ENCODE measurements at regions not wholly inside any gene's neighbourhood (a gene's known extent, or its start where the extent isn't known, plus 50 kb on each side); places are given as distances from the start of the nearest gene placed in this dataset.
"Not testable (repeated sequence)": the region's sequence is repeated elsewhere in the genome, so short reads cannot be mapped to it uniquely, and the experiment has no call there.

DNA sequence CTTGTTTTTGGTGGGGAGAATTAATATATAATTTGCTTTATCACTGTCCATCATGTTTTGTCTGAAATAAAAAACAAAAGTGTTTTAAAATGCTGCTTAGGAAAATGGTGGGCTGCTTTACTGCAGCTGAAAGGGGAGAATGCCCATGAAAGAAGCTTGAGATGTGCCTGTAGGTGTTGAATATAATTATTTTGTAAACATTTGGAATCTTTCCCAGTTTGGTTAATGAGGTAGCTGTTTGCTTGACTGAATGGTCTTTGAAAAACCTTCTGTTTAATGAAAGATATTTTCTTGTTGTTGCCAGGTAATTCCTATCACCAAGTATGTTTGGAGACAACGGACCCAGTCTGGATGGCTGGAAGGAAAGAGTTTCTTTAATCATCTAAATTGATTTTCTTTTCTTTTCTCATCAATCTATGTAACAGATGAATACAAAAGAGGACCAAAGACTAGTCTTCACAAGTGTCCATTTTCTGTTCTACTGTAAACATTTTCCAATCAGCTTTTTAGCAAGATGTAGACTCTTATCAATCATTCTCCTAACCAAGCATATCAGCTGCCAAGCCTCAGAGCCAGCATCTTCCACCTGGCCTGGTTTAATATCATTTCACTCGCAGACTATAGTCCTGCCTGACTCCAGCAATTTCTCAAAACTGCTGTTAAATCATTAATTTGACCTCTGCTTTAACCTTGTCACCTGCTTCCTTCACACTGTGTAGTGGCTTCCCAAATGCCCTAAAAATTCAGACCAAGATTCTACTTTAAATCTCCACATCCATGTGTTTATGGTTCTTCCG lies 441.2 kb upstream of the CHD1 start:
- WGBS: 44% methylated on average over 3 of the region's 3 CpGs
- ATAC-seq (no peak), DNase-seq (no peak)
- no peak overlapping the region for H3K27ac ChIP-seq (ENCODE audit: low read length)
- no peaks in the 10 kb centered on the region for H3K9me3 ChIP-seq (ENCODE audit: control insufficient read depth, low read length)
- intact Hi-C loops (cut with DNase I): no loop called here
- H3K27me3 ChIP-seq (ENCODE audit: control insufficient read depth, insufficient read depth): no peaks in the 10 kb centered on the region
- no peaks in the 10 kb centered on the region for H3K4me1 ChIP-seq (ENCODE audit: control insufficient read depth, insufficient read depth, low read length)
- H3K4me3 ChIP-seq (ENCODE audit: low read length): no peak overlapping the region

DNA sequence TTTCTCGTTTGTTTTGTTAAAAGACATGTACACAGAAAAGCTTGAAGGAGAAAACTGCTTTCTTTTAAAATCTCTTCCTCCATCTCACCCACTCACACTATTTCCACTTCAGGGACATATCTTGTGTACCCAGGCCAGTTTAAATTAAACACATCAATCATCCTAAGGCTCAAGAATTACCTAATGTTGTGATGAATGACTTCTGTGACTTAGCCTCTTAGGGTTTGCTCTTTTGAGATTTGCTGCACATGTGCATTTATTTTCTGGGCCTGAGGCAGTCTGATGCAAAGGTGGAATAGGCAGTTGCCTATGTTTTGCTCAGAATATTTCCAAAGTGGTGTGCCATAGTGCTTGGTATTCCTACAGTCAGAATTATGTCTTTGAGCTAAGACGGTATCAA lies 439.9 kb upstream of the CHD1 start:
- Histone ChIP-seq H3K4me1 (ENCODE audit: control insufficient read depth, insufficient read depth, low read length) (no peaks in the 10 kb centered on the region), H3K4me3 (ENCODE audit: low read length) (no peak overlapping the region), H3K27me3 (ENCODE audit: control insufficient read depth, insufficient read depth) (no peaks in the 10 kb centered on the region), H3K27ac (ENCODE audit: low read length) (no peak overlapping the region), H3K9me3 (ENCODE audit: control insufficient read depth, low read length) (no peaks in the 10 kb centered on the region)
- ATAC-seq (no peak), DNase-seq (no peak)
- WGBS: 61% methylated on average over 2 of the region's 2 CpGs
- intact Hi-C loops (cut with DNase I): no loop called here

- intact Hi-C loops (cut with DNase I): no loop called here
- H3K9me3 ChIP-seq (ENCODE audit: control insufficient read depth, low read length): no peaks in the 10 kb centered on the region
- DNase-seq (no peak), ATAC-seq (no peak)
- no peaks in the 10 kb centered on the region for H3K4me1 ChIP-seq (ENCODE audit: control insufficient read depth, insufficient read depth, low read length)
- H3K27ac ChIP-seq (ENCODE audit: low read length): no peak overlapping the region
- no peak overlapping the region for H3K4me3 ChIP-seq (ENCODE audit: low read length)
- no peaks in the 10 kb centered on the region for H3K27me3 ChIP-seq (ENCODE audit: control insufficient read depth, insufficient read depth)
Observed at GRCh38 chr5:99355881-99356280, 427.1 kb upstream of the CHD1 start.

DNA sequence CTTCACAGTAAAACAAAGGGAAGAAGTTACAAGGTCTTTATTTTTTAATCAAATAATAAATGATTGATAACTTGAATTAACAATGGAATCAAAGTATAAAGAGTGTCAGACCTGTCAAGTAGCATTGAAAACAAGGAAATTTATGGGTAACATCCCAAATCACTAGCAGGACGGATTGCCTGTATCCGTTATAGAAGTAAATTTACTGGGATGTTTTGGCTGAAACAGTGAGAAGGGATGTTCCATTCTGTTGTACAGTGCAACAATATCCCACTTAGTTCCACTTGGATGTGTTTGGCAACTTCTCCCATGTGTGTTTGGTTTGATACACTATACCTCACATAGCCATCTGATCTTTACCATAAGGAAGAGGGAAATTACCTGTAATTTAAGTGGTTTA lies 421.0 kb upstream of the CHD1 start:
- Histone ChIP-seq H3K27me3 (ENCODE audit: control insufficient read depth, insufficient read depth) (no peaks in the 10 kb centered on the region), H3K9me3 (ENCODE audit: control insufficient read depth, low read length) (no peaks in the 10 kb centered on the region), H3K4me3 (ENCODE audit: low read length) (no peak overlapping the region), H3K4me1 (ENCODE audit: control insufficient read depth, insufficient read depth, low read length) (no peaks in the 10 kb centered on the region), H3K27ac (ENCODE audit: low read length) (no peak overlapping the region)
- no peak for DNase-seq
- ATAC-seq: no peak
- WGBS: 69% methylated on average over 2 of the region's 2 CpGs
- intact Hi-C loops (cut with DNase I): no loop called here

DNA sequence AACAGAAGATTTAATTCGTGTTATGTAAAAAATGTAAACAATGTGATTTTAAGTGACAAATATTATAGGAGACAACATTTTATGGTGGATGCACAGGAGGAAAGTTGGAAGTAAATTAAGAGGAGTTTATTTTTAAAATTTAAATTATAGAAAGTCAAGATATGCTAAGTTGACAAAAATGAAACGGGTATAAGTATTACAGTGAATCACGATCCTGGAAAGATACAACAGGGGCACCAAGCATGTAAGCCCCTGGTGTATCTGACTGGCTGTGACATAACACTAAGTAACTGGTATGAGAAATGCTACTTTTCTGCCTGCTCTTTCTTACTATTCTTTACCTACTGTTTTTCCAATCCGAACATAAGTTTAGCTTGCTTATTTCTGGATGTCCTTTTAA lies 419.8 kb upstream of the CHD1 start:
- DNase-seq: no peak
- Histone ChIP-seq H3K27ac (ENCODE audit: low read length) (no peak overlapping the region), H3K9me3 (ENCODE audit: control insufficient read depth, low read length) (no peaks in the 10 kb centered on the region), H3K4me1 (ENCODE audit: control insufficient read depth, insufficient read depth, low read length) (no peaks in the 10 kb centered on the region), H3K4me3 (ENCODE audit: low read length) (no peak overlapping the region), H3K27me3 (ENCODE audit: control insufficient read depth, insufficient read depth) (no peaks in the 10 kb centered on the region)
- intact Hi-C loops (cut with DNase I): no loop called here
- no peak for ATAC-seq
- 82% methylated on average over 4 of the region's 4 CpGs for WGBS

DNA sequence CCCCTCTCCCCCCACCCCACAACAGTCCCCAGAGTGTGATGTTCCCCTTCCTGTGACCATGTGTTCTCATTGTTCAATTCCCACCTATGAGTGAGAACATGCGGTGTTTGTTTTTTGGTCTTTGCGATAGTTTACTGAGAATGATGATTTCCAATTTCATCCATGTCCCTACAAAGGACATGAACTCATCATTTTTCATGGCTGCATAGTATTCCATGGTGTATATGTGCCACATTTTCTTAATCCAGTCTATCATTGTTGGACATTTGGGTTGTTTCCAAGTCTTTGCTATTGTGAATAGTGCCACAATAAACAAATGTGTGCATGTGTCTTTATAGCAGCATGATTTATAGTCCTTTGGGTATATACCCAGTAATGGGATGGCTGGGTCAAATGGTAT lies 411.0 kb upstream of the CHD1 start:
- ATAC-seq; H3K27ac ChIP-seq (ENCODE audit: low read length); H3K4me3 ChIP-seq (ENCODE audit: low read length); H3K9me3 ChIP-seq (ENCODE audit: control insufficient read depth, low read length); H3K4me1 ChIP-seq (ENCODE audit: control insufficient read depth, insufficient read depth, low read length); intact Hi-C loops (cut with DNase I); H3K27me3 ChIP-seq (ENCODE audit: control insufficient read depth, insufficient read depth); DNase-seq: not testable (repeated sequence)
- WGBS: 94% methylated on average over 2 of the region's 2 CpGs

GRCh38 chr5:99334936-99335335 lies 406.1 kb upstream of the CHD1 start:
- intact Hi-C loops (cut with DNase I): no loop called here
- 77% methylated on average over 2 of the region's 2 CpGs for WGBS
- no peak for ATAC-seq
- H3K27me3 ChIP-seq (ENCODE audit: control insufficient read depth, insufficient read depth): no peaks in the 10 kb centered on the region
- H3K9me3 ChIP-seq (ENCODE audit: control insufficient read depth, low read length): no peaks in the 10 kb centered on the region
- H3K4me3 ChIP-seq (ENCODE audit: low read length): no peak overlapping the region
- no peak for DNase-seq
- H3K4me1 ChIP-seq (ENCODE audit: control insufficient read depth, insufficient read depth, low read length): no peaks in the 10 kb centered on the region
- H3K27ac ChIP-seq (ENCODE audit: low read length): no peak overlapping the region

DNA sequence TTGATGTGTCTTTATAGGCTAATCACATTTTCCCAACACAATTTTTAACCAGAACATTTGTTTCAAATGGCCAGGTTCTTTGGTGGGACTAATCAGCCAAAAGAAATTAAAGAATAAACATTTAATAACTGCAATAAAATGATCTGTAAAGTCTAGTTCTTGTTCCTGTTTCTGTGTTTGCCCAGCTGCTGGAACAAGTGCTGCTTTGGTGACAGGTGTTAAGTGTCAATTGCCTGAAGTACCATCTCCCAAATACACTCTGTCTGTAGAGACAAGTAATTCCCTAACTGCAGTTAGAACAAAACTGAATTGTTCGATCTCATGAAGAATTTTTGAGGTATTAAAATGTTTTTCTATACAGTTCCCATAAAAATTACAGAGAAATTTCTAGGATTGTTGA lies 402.3 kb upstream of the CHD1 start:
- Histone ChIP-seq H3K27ac (ENCODE audit: low read length) (no peak overlapping the region), H3K4me3 (ENCODE audit: low read length) (no peak overlapping the region), H3K27me3 (ENCODE audit: control insufficient read depth, insufficient read depth) (no peaks in the 10 kb centered on the region), H3K4me1 (ENCODE audit: control insufficient read depth, insufficient read depth, low read length) (no peaks in the 10 kb centered on the region), H3K9me3 (ENCODE audit: control insufficient read depth, low read length) (no peaks in the 10 kb centered on the region)
- 64% methylated on average over 1 of the region's 1 CpG for WGBS
- ATAC-seq: no peak
- DNase-seq: no peak
- intact Hi-C loops (cut with DNase I): no loop called here

- DNase-seq (peak in 1 of 3 donors; percentile 31), ATAC-seq (no peak)
- intact Hi-C loops (cut with DNase I): no loop called here
- H3K4me3 ChIP-seq (ENCODE audit: low read length): no peak overlapping the region
- H3K4me1 ChIP-seq (ENCODE audit: control insufficient read depth, insufficient read depth, low read length): no peaks in the 10 kb centered on the region
- H3K9me3 ChIP-seq (ENCODE audit: control insufficient read depth, low read length): no peaks in the 10 kb centered on the region
- WGBS: 43% methylated on average over 5 of the region's 5 CpGs
- no peak overlapping the region for H3K27ac ChIP-seq (ENCODE audit: low read length)
- H3K27me3 ChIP-seq (ENCODE audit: control insufficient read depth, insufficient read depth): no peaks in the 10 kb centered on the region
Observed at GRCh38 chr5:99320436-99320835, 391.6 kb upstream of the CHD1 start.

- no peak for ATAC-seq
- intact Hi-C loops (cut with DNase I): no loop called here
Observed at GRCh38 chr5:99317136-99317535, 388.3 kb upstream of the CHD1 start.

GRCh38 chr5:99316484-99316883 lies 387.7 kb upstream of the CHD1 start:
- Histone ChIP-seq H3K4me1 (ENCODE audit: control insufficient read depth, insufficient read depth, low read length) (no peaks in the 10 kb centered on the region), H3K27me3 (ENCODE audit: control insufficient read depth, insufficient read depth) (no peaks in the 10 kb centered on the region), H3K9me3 (ENCODE audit: control insufficient read depth, low read length) (no peaks in the 10 kb centered on the region), H3K4me3 (ENCODE audit: low read length) (no peak overlapping the region), H3K27ac (ENCODE audit: low read length) (no peak overlapping the region)
- DNase-seq (no peak), ATAC-seq (no peak)
- intact Hi-C loops (cut with DNase I): no loop called here
- 94% methylated on average over 1 of the region's 1 CpG for WGBS

More at GRCh38 chr5:99317136-99317535, 388.3 kb upstream of the CHD1 start:
- Histone ChIP-seq H3K27ac (ENCODE audit: low read length) (no peak overlapping the region), H3K27me3 (ENCODE audit: control insufficient read depth, insufficient read depth) (no peaks in the 10 kb centered on the region), H3K4me1 (ENCODE audit: control insufficient read depth, insufficient read depth, low read length) (no peaks in the 10 kb centered on the region), H3K9me3 (ENCODE audit: control insufficient read depth, low read length) (no peaks in the 10 kb centered on the region), H3K4me3 (ENCODE audit: low read length) (no peak overlapping the region)
- no peak for DNase-seq
- WGBS: 64% methylated on average over 4 of the region's 4 CpGs

All from right cardiac atrium (tissue), 5 donors.